Activated naive CD8-positive, alpha-beta T cell treated with anti-CD3 and anti-CD28 coated beads for 36 hours (primary cell): ENCODE measurements at regions not wholly inside any gene's neighbourhood (a gene's known extent, or its start where the extent isn't known, plus 50 kb on each side); places are given as distances from the start of the nearest gene placed in this dataset.

ENCODE experiments used
- DNase-seq: peaks from one replicate; pipeline ENCODE4 v3.0.0; 2021
- H3K27ac Mint-ChIP-seq: one replicate; pipeline ENCODE4 v1.8.0; 2022; ENCODE audit warnings: mild to moderate bottlenecking, moderate library complexity, mixed read lengths
- H3K27me3 Mint-ChIP-seq: one replicate; pipeline ENCODE4 v1.8.0; 2022; ENCODE audit warnings: mild to moderate bottlenecking, mixed read lengths
- H3K36me3 Mint-ChIP-seq: one replicate; pipeline ENCODE4 v1.8.0; 2021; ENCODE audit warnings: mild to moderate bottlenecking, mixed read lengths
- H3K4me1 Mint-ChIP-seq: one replicate; pipeline ENCODE4 v1.8.0; 2021; ENCODE audit warnings: mixed read lengths
- H3K4me3 Mint-ChIP-seq: one replicate; pipeline ENCODE4 v1.8.0; 2022; ENCODE audit warnings: mild to moderate bottlenecking, moderate library complexity, mixed read lengths
- H3K9me3 Mint-ChIP-seq: one replicate; pipeline ENCODE4 v1.8.0; 2022; ENCODE audit warnings: mixed read lengths

GRCh38 chr22:27655582-27656185, 145.9 kb downstream of the MN1 start:
- Mint-ChIP-seq H3K27ac (no peak overlapping the region), H3K36me3 (no peaks in the 10 kb centered on the region)

GRCh38 chr22:27656970-27657369, 144.6 kb downstream of the MN1 start:
- no peak overlapping the region for H3K4me3 Mint-ChIP-seq
- no peaks in the 10 kb centered on the region for H3K4me1 Mint-ChIP-seq
- H3K9me3 Mint-ChIP-seq: peaks cover 10% of the 10 kb centered on the region
- peaks cover 4% of the 10 kb centered on the region for H3K27me3 Mint-ChIP-seq
- DNase-seq: no peak
- no peaks in the 10 kb centered on the region for H3K36me3 Mint-ChIP-seq
- H3K27ac Mint-ChIP-seq: no peak overlapping the region

More at GRCh38 chr22:27655582-27656185, 145.9 kb downstream of the MN1 start:
- Mint-ChIP-seq H3K27me3 (peaks cover 5% of the 10 kb centered on the region), H3K4me1 (no peaks in the 10 kb centered on the region), H3K4me3 (no peak overlapping the region), H3K9me3 (peaks cover 10% of the 10 kb centered on the region)
- DNase-seq: no peak

- Mint-ChIP-seq H3K27ac (no peak overlapping the region), H3K9me3 (peaks cover 9% of the 10 kb centered on the region)
Measured at GRCh38 chr22:27660306-27660705, 141.2 kb downstream of the MN1 start.

GRCh38 chr22:27662359-27663301, 138.9 kb downstream of the MN1 start:
- no peak overlapping the region for H3K4me3 Mint-ChIP-seq
- no peaks in the 10 kb centered on the region for H3K36me3 Mint-ChIP-seq
- no peak for DNase-seq
- H3K27ac Mint-ChIP-seq: no peak overlapping the region
- H3K9me3 Mint-ChIP-seq: peaks cover 8% of the 10 kb centered on the region
- peaks cover 8% of the 10 kb centered on the region for H3K27me3 Mint-ChIP-seq
- no peaks in the 10 kb centered on the region for H3K4me1 Mint-ChIP-seq

More at GRCh38 chr22:27660306-27660705, 141.2 kb downstream of the MN1 start:
- Mint-ChIP-seq H3K36me3 (no peaks in the 10 kb centered on the region), H3K4me1 (no peaks in the 10 kb centered on the region), H3K27me3 (peaks cover 5% of the 10 kb centered on the region), H3K4me3 (no peak overlapping the region)
- no peak for DNase-seq

GRCh38 chr22:27663812-27664211, 137.7 kb downstream of the MN1 start:
- H3K4me3 Mint-ChIP-seq: no peak overlapping the region
- H3K4me1 Mint-ChIP-seq: no peaks in the 10 kb centered on the region

GRCh38 chr22:27666272-27666997, 135.1 kb downstream of the MN1 start:
- Mint-ChIP-seq H3K4me1 (no peaks in the 10 kb centered on the region), H3K4me3 (no peak overlapping the region), H3K27ac (no peak overlapping the region), H3K9me3 (peaks cover 8% of the 10 kb centered on the region), H3K27me3 (peaks cover 33% of the 10 kb centered on the region), H3K36me3 (no peaks in the 10 kb centered on the region)
- no peak for DNase-seq

More at GRCh38 chr22:27663812-27664211, 137.7 kb downstream of the MN1 start:
- Mint-ChIP-seq H3K27ac (no peak overlapping the region), H3K27me3 (peaks cover 13% of the 10 kb centered on the region), H3K36me3 (no peaks in the 10 kb centered on the region), H3K9me3 (peaks cover 8% of the 10 kb centered on the region)
- DNase-seq: no peak

- no peak overlapping the region for H3K27ac Mint-ChIP-seq
- peaks cover 34% of the 10 kb centered on the region for H3K27me3 Mint-ChIP-seq
- no peaks in the 10 kb centered on the region for H3K4me1 Mint-ChIP-seq
- no peak overlapping the region for H3K4me3 Mint-ChIP-seq
- no peaks in the 10 kb centered on the region for H3K36me3 Mint-ChIP-seq
- H3K9me3 Mint-ChIP-seq: peaks cover 8% of the 10 kb centered on the region
- no peak for DNase-seq
Measured at GRCh38 chr22:27667121-27667843, 134.3 kb downstream of the MN1 start.

GRCh38 chr22:27668828-27669797, 132.4 kb downstream of the MN1 start:
- Mint-ChIP-seq H3K36me3 (no peaks in the 10 kb centered on the region), H3K4me3 (no peak overlapping the region), H3K9me3 (peaks cover 8% of the 10 kb centered on the region), H3K4me1 (no peaks in the 10 kb centered on the region), H3K27me3 (peaks cover 34% of the 10 kb centered on the region), H3K27ac (no peak overlapping the region)
- no peak for DNase-seq

- no peak for DNase-seq
- H3K27me3 Mint-ChIP-seq: peaks cover 29% of the 10 kb centered on the region
- no peak overlapping the region for H3K27ac Mint-ChIP-seq
- H3K9me3 Mint-ChIP-seq: peaks cover 8% of the 10 kb centered on the region
- no peak overlapping the region for H3K4me3 Mint-ChIP-seq
- H3K36me3 Mint-ChIP-seq: no peaks in the 10 kb centered on the region
- H3K4me1 Mint-ChIP-seq: no peaks in the 10 kb centered on the region
Measured at GRCh38 chr22:27669798-27670599, 131.6 kb downstream of the MN1 start.

GRCh38 chr22:27670701-27671412, 130.7 kb downstream of the MN1 start:
- H3K36me3 Mint-ChIP-seq: no peaks in the 10 kb centered on the region
- no peaks in the 10 kb centered on the region for H3K4me1 Mint-ChIP-seq
- peaks cover 8% of the 10 kb centered on the region for H3K9me3 Mint-ChIP-seq
- no peak for DNase-seq
- H3K27me3 Mint-ChIP-seq: peaks cover 29% of the 10 kb centered on the region
- no peak overlapping the region for H3K27ac Mint-ChIP-seq
- H3K4me3 Mint-ChIP-seq: no peak overlapping the region

- Mint-ChIP-seq H3K36me3 (no peaks in the 10 kb centered on the region), H3K4me3 (no peak overlapping the region), H3K27ac (no peak overlapping the region), H3K4me1 (no peaks in the 10 kb centered on the region), H3K27me3 (peaks cover 28% of the 10 kb centered on the region), H3K9me3 (peaks cover 5% of the 10 kb centered on the region)
- DNase-seq: no peak
Measured at GRCh38 chr22:27671413-27671935, 130.1 kb downstream of the MN1 start.

GRCh38 chr22:27672721-27673418, 128.7 kb downstream of the MN1 start:
- Mint-ChIP-seq H3K9me3 (no peaks in the 10 kb centered on the region), H3K27ac (no peak overlapping the region), H3K4me1 (no peaks in the 10 kb centered on the region), H3K4me3 (no peak overlapping the region), H3K36me3 (no peaks in the 10 kb centered on the region), H3K27me3 (peaks cover 26% of the 10 kb centered on the region)
- no peak for DNase-seq
